ENCODE measurements at regions not wholly inside any gene's neighbourhood (a gene's known extent, or its start where the extent isn't known, plus 50 kb on each side); places are given as distances from the start of the nearest gene placed in this dataset.
"Not testable (repeated sequence)": the region's sequence is repeated elsewhere in the genome, so short reads cannot be mapped to it uniquely, and the experiment has no call there.

GRCh38 chr14:105915546-105915945 is 389.2 kb downstream of the TMEM121 start:
- TF ChIP-seq CTCF (IDR thresholded peaks at IDR 0.05); POLR2AphosphoS5 (IDR thresholded peaks at IDR 0.05; ENCODE audit: insufficient read depth in 1 of 2, low read depth in 1 of 2): not testable (repeated sequence)
